ENCODE measurements at regions not wholly inside any gene's neighbourhood (a gene's known extent, or its start where the extent isn't known, plus 50 kb on each side); places are given as distances from the start of the nearest gene placed in this dataset.

DNA sequence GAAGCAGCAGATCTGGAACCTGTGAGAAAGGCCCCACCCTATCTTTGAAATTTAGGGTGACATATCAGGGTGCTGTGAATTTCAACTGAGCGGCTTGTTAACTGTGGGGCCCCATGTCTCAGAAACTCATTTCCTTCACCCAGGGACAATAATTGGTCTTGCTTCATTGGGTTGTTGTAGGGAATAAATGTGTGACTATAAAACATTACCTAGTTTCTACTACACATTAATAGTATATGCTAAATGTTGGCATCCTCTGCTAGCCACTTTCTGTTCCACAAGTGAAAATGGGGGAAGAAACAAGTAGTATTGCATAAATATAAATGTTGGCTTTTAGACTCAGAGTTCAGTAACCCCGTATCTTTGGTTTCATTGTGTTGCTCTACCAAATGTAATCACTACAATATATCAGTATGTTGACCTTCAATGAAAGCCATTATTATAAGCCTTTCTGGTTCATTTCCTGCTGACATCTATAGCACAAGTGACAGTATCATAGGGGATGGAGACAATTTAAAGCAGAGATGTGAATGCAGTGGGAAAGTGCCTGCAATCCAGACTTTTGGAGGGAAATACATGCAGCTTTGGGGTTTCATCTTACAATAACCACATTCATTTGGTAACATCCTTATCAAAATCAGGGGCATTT lies 905.5 kb upstream of the RAG2 start:
- Histone ChIP-seq H3K27me3 (replicated peaks; ENCODE audit: control insufficient read depth, insufficient read depth, low read length) (no peaks in the 10 kb centered on the region), H3K36me3 (ENCODE audit: control insufficient read depth, insufficient read depth, low read length) (no peaks in the 10 kb centered on the region), H3K4me3 (replicated peaks; ENCODE audit: low read depth, low read length) (no peak overlapping the region)
- peak; percentile 61 for DNase-seq (ENCODE audit: extremely low read depth, insufficient read length)
- TF ChIP-seq, protein P1, sequence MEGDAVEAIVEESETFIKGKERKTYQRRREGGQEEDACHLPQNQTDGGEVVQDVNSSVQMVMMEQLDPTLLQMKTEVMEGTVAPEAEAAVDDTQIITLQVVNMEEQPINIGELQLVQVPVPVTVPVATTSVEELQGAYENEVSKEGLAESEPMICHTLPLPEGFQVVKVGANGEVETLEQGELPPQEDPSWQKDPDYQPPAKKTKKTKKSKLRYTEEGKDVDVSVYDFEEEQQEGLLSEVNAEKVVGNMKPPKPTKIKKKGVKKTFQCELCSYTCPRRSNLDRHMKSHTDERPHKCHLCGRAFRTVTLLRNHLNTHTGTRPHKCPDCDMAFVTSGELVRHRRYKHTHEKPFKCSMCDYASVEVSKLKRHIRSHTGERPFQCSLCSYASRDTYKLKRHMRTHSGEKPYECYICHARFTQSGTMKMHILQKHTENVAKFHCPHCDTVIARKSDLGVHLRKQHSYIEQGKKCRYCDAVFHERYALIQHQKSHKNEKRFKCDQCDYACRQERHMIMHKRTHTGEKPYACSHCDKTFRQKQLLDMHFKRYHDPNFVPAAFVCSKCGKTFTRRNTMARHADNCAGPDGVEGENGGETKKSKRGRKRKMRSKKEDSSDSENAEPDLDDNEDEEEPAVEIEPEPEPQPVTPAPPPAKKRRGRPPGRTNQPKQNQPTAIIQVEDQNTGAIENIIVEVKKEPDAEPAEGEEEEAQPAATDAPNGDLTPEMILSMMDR (IDR thresholded peaks at IDR 0.05; ENCODE audit: insufficient read depth, low read length, poor library complexity, severe bottlenecking): no peak

DNA sequence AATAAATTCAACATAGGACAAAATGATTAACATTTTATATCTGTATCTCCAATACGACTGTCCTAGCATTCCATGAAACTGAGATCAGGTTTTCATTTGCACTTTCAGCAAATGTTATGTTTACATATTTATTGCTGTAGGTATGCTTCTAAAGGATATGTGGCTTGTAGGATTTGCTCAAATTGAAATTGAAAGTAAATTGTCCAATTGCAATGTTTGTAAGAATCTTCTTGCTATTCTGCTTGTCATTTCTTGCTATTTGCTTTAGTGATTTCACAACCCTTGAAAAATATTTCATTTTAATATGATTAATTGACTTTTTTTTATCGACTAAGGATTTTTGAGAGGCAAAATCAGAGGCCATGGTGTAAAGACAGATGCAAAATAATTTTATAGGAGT lies 904.2 kb upstream of the RAG2 start:
- H3K4me3 ChIP-seq (replicated peaks; ENCODE audit: low read depth, low read length): no peak overlapping the region
- H3K36me3 ChIP-seq (ENCODE audit: control insufficient read depth, insufficient read depth, low read length): no peaks in the 10 kb centered on the region
- no peak for DNase-seq (ENCODE audit: extremely low read depth, insufficient read length)
- TF ChIP-seq, protein P1 (IDR thresholded peaks at IDR 0.05; ENCODE audit: insufficient read depth, low read length, poor library complexity, severe bottlenecking): no peak
- no peaks in the 10 kb centered on the region for H3K27me3 ChIP-seq (replicated peaks; ENCODE audit: control insufficient read depth, insufficient read depth, low read length)

DNA sequence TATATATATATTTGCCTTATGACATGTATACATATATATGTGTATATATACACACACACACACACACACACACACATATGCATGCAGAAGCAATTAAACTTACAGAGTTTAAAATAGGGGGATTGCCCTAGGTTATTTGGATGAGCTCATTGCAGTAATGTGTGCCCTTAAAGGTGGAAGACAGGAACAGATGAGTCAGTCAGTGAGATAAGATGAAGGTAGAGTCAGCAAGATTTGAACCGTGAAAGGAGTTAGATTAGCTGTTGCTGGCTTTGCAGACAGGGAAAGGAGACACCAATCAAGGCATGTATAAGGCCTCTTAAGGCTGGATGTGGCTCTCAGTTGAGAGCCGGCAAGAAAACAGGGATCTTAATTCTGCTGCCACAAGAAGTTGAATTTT lies 902.4 kb upstream of the RAG2 start:
- TF ChIP-seq, protein P1 (IDR thresholded peaks at IDR 0.05; ENCODE audit: insufficient read depth, low read length, poor library complexity, severe bottlenecking): no peak
- no peak for DNase-seq (ENCODE audit: extremely low read depth, insufficient read length)
- no peaks in the 10 kb centered on the region for H3K27me3 ChIP-seq (replicated peaks; ENCODE audit: control insufficient read depth, insufficient read depth, low read length)
- H3K36me3 ChIP-seq (ENCODE audit: control insufficient read depth, insufficient read depth, low read length): no peaks in the 10 kb centered on the region
- no peak overlapping the region for H3K4me3 ChIP-seq (replicated peaks; ENCODE audit: low read depth, low read length)

DNA sequence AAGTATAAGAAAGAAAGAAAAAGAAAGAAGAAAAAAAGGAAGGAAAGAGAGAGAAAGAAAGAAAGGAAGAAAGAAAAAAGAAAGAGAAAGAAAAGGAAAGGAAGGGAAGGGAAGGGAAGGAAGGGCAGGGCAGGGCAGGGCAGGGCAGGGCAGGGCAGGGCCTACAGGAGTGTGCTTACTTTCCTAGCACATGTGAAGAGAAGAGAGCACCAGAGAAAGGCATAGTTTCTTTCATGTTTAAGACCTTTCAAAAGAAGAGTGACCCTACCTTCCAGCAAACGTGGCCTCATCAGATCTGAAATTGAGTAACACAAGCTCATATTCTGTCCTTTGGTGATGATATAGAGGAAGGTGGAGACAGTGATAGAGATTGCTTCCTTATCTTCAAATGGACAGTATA lies 899.3 kb upstream of the RAG2 start:
- Histone ChIP-seq H3K36me3 (ENCODE audit: control insufficient read depth, insufficient read depth, low read length) (no peaks in the 10 kb centered on the region), H3K4me3 (replicated peaks; ENCODE audit: low read depth, low read length) (no peak overlapping the region), H3K27me3 (replicated peaks; ENCODE audit: control insufficient read depth, insufficient read depth, low read length) (no peaks in the 10 kb centered on the region)
- TF ChIP-seq, protein P1 (IDR thresholded peaks at IDR 0.05; ENCODE audit: insufficient read depth, low read length, poor library complexity, severe bottlenecking): no peak
- DNase-seq (ENCODE audit: extremely low read depth, insufficient read length): no peak

DNA sequence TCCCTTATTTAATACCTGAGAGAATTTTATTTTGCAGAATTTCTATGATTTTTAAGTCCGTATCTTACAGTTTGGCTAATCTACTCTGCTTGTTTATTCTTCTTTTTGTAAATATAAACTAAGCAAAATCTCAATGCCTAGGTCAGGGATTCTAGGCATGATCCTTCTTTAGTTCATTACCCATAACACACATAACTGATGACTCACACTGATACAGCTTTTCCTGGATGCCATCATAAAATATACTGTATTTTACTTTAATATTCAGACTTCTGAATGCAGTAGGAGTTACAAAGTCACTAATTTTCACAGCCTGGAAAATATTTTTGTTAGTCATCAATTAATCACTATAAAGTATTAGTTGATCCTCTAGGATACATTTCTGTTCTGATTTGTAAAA lies 898.2 kb upstream of the RAG2 start:
- TF ChIP-seq, protein P1 (IDR thresholded peaks at IDR 0.05; ENCODE audit: insufficient read depth, low read length, poor library complexity, severe bottlenecking): no peak
- no peaks in the 10 kb centered on the region for H3K27me3 ChIP-seq (replicated peaks; ENCODE audit: control insufficient read depth, insufficient read depth, low read length)
- DNase-seq (ENCODE audit: extremely low read depth, insufficient read length): no peak
- H3K36me3 ChIP-seq (ENCODE audit: control insufficient read depth, insufficient read depth, low read length): no peaks in the 10 kb centered on the region
- no peak overlapping the region for H3K4me3 ChIP-seq (replicated peaks; ENCODE audit: low read depth, low read length)

DNA sequence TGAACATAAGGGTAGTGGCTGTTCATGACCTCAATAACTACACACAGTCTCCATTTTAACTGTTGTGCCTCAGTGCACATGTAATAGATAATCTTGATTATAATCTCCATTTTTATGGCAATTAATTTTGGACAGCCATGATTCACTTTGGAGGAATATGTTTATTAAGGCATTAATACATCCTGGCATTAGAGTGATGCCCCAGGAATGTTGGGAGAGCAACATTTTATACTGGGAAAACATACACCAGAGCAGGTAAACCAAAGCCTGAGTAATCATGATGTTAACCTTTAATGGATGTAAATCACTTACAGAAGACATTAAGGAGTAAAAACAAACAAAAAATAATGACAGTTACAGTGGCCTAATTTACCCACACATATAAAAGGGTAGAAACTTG lies 886.3 kb upstream of the RAG2 start:
- H3K27me3 ChIP-seq (replicated peaks; ENCODE audit: control insufficient read depth, insufficient read depth, low read length): no peaks in the 10 kb centered on the region
- H3K36me3 ChIP-seq (ENCODE audit: control insufficient read depth, insufficient read depth, low read length): no peaks in the 10 kb centered on the region
- no peak overlapping the region for H3K4me3 ChIP-seq (replicated peaks; ENCODE audit: low read depth, low read length)
- DNase-seq (ENCODE audit: extremely low read depth, insufficient read length): no peak
- TF ChIP-seq, protein P1 (IDR thresholded peaks at IDR 0.05; ENCODE audit: insufficient read depth, low read length, poor library complexity, severe bottlenecking): no peak

All from GM06990 (cell line).